Pulmonary artery endothelial cell (primary cell): ENCODE measurements at regions not wholly inside any gene's neighbourhood (a gene's known extent, or its start where the extent isn't known, plus 50 kb on each side); places are given as distances from the start of the nearest gene placed in this dataset.

ENCODE experiments used
- DNase-seq: peaks from one replicate; pipeline ENCODE4 v3.0.0-alpha.2; 2011; ENCODE audit warnings: low read depth, low spot score

DNA sequence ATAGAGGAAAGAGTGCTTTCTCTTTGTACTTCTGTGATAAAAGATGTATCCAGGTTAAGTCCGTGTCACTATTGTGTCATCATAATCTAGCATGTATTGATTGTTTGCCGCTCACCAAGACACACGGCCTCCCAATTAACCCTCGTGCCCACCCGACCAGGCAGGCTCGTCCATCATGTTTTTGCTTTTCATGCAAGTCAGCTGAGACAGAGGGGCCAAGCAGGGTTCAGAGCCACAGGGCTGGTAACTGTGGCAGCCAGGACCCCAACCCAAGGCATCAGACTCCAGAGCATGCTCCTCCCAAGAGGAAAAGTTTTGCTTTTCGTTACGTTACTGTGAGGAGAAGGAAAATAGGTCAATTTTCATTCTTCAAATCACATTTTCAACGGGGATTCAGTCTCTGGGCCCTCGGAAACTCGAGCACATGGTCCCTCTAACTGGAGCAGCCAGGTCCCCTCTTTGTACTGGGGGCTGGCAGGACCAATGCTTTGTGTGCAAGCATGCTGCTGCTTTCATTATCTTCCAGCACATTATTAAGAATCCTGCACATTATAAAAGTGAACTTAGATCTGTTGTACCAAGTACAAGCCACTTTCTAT is 161.1 kb upstream of the TOPAZ1 start:
- DNase-seq = no peak

DNA sequence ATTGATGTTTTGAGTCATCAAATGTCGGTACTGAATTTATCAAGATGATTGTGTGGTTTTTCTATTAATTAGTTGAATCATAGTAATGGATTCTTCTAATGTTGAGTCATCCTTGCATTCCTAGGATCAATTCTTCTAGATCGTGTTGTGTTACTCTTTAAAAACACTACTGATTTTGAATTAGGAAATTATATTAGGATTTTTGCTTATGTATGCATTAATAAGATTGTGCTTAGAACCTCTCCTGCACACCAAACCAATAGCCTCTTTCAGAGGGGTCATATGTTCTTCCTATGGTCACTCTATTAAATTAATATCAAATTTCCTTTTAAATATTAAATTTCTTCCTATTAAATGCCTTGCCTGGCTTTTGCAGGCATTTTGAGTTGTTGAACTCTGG is 151.7 kb upstream of the TOPAZ1 start:
- no peak for DNase-seq

DNA sequence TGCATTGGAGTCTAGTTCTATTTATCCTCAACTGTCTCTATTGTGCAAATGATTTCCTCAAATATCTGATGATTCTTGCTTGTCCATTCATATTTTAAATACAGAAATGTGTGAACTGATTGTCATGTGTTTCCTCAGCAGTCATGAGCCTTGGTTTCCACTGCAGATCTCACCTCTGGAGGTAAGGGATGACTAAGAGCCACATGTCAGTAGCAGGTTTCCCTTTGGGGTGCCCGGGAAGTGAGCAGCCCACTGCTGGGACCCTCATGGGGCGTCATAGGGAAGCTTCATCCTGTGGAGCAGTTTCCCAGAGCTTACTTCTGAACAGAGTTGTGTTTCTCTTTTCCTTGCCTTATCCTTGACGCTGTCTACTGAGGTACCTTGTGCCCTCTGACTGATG is 149.2 kb upstream of the TOPAZ1 start:
- DNase-seq = no peak

DNA sequence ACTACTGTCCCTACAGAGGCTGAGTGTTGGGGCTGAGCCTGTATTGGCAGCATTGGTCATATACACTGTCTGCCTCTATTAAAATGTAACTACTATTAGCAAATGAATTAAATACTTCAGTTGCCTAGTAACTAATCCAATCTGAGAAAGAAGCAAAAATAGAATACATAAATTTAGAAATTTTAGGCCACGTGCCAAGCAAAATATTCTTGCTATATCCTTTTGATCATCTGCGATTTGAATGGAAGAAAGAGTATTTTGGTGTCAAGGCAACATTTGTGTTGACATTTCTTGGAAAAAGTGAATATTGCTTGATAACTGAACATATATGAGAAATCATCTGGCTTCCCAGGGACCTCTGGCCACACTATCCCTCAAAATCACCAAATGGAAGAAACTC is 148.2 kb upstream of the TOPAZ1 start:
- no peak for DNase-seq

DNA sequence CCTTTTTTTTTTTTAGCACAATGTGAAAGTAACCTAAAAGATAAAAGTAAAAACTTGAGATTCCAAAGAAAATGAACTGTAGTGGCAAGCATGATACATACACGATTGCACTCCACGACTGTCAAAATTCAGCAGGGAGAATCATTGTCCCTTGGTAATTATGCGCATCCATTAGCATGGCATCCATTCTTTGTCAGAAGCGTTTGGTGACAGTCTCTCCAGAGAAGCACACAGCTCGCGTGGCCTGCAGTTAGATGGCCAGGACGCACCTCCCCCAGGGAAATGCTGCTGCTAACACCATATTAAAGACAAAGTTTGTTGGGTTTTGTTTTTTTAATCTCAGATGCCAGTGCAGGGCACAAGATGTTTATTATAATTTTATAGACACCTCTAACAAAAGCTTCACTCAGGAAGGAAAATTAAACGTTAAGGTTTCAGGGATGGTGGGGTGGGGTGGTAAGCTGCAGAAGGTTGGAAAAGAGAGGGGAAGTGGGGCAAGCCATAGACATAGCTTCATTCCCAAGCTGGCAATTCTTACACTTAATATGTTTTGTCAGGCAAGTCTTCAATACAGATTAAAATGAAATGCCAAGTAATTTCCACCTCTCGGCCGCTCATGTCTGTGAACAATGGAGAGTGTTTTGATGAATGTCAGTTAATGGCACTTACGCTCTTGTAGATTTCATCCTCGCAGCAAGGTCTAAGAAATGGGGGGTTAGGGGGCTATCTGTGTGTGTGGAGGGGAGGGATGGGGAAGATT is 142.8 kb upstream of the TOPAZ1 start:
- no peak for DNase-seq

DNA sequence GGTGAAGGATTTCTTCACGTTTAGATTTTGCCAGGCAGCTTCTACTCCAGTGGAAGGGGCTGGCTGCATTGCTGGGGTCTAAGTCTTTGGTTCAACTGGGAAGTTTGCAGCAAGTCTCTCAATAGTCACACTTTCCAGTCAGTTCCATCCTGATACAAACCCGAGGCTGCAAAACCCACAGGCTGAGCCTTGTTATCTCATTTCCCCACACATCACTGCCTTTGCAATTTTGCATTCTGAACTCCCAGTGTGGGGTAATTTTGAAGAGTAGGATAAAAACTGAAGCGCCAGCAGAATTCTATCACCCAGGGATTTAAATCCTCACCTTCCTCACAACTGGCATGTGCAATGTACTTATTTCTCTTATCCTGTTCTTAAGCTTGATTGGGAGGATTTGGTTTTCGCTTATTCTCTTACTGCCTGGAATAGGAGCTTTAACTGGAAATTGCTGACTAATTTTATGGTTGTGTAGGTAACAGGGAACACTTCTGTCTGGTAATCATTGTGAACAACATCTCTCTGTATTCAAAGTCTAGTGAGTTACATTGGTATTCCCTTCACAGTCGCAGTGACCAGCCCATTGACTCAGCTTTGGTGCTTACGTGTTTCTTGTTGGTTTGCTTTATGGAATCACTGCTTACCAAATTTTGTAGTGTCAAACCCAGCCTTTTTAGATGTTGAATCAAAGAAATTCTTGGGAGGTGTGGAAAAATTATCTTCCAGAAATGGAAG is 142.0 kb upstream of the TOPAZ1 start:
- no peak for DNase-seq

DNA sequence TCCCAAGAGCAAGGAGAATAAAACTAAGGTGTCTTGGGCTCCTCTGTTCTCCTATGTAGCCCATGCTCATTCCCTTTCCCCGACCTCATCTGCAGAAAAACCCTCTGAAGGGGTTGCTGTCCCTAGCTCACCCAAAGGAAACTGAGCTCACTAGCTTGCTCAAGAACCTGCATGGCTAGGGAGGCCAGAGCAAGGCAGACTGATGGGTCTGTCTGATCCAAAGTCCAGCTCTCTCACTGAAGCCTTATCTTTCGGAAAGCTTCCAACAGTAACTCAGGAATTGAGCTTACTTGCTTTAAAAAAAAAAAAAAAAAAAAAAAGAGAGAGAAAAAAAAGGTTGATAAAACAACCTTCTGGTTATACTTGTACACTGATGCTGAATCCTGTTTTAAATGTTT is 141.4 kb upstream of the TOPAZ1 start:
- DNase-seq = no peak

DNA sequence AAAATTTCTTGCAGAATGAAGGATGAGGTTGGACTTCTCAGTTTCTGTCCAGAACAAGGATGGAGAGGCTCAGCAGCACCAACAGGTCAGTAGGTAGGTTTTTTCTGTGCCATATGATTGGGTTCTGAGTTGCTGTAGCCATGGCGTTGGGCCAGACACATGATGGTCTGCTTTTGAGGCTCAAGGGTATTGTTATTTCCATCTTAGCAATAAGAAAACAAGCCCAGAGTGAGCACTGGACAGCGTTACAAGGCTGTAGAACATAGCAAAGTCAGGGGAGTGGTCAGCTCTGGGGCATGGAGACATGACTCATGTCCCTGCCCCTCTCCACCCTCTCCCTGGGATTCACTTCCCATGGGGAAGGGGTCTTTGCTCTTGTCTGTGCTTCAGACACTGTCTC is 137.6 kb upstream of the TOPAZ1 start:
- no peak for DNase-seq

DNA sequence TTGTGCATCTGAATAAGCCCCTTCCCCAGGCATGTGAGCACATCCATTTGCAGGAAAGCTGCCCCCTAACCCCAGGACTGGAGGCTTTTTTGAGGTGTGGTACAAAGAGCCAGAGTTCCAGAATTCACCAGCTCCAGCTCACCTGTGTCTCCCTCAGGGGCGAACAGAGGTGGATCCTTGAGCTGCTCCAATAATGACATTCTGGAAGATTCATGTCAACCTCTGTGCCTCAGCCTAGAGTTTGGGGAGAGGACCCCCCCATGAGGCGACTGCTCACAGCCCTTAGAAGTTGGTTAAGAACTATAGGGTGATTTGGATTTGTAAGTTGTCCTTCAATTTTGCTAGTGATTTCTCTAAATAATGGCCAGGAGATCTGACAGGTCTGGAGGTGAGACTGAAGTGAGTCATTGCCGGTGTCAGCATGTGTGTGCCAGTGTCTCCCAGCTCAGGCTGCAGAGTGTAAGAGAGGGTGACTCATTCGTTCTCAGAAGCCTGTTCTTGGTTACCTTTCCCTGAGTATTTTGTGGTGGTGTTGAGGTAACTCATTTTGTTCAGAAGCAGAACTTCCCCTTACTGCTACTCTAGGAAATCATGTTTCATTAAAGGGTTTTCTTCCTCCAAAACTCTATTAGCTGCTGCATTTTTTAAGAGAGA is 136.9 kb upstream of the TOPAZ1 start:
- DNase-seq = no peak

DNA sequence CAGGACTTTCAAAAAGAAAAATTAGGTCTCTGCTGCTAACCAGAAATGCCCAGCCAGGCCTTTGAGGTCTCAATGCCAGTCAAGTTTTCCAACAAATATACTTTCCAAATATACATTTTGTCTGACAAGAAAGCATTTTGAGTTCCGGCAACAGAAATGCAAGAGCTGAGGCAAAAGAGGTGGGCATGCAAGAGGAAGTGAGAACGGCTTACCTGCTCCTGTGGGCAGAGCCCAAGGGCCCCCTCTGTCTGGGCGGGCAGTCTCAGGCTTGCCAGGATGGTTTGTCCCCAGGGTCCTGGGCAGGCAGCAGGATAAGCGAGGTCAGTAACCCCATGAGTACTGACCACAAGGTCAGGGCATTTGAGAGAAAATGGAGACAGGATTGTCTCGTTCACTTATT is 136.1 kb upstream of the TOPAZ1 start:
- no peak for DNase-seq

DNA sequence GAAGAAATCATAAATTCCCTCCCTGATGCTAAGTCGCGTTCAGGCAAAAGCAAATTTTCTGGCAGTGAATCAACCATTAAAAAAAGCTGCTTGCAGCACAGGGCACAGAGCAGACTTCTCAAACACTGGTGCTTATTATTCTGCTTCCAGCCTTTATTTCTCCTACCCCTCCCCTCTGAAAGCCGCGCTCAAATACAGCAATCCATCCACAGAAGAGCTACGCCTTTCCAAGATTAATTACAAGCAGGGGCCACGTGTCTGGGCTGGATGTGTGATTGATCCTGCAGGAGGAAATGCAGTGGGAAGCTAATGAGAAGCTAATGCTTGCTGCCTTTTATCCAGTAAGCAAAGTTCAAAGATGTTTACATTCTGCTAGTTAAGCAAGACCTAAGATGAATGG is 134.9 kb upstream of the TOPAZ1 start:
- no peak for DNase-seq

DNA sequence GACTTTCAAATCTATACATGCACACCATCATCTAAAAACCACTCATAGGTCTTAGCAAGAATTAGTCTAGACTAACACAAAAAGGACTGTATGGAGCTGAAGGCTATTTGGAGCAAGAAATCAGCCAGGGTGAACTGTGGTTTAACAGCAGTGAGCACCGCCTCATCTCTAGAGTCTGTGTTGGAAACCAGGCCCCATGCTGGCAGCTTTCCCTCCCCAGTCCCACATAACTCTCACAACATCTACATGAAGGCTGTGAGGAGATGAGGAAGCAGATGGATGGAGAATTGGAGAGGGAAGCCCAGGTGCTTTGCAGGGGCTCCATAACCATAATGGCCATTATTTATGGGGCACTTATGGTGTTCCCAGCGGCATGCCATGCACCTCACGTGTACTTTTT is 133.2 kb upstream of the TOPAZ1 start:
- no peak for DNase-seq

DNA sequence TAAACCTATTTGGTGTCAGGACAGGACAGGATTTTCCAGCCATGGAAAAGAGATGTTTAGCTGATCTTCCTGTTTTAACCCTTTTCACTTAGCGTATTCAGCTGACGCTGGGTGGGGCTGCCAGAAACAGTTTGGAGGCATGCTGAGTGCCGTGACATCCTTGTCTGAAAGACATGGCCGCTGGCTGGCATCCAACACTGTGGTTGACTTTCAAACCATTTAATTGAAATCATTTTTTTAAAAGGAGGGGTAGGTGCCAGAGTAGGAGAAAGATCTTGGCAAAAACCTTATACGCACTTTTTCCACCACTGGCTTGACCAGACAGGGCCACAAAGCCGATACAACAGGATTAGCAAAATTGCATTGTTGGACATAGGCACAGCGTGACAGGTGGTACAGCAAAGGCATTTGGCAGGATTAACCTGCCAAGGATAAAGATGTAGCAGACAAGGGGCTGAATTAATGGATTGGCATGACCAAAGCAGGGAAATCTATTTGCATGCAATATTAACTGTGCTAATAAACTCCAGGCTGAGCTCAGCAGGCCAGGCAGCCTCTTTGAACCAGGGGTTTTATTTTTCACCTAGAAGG is 131.8 kb upstream of the TOPAZ1 start:
- DNase-seq = no peak

DNA sequence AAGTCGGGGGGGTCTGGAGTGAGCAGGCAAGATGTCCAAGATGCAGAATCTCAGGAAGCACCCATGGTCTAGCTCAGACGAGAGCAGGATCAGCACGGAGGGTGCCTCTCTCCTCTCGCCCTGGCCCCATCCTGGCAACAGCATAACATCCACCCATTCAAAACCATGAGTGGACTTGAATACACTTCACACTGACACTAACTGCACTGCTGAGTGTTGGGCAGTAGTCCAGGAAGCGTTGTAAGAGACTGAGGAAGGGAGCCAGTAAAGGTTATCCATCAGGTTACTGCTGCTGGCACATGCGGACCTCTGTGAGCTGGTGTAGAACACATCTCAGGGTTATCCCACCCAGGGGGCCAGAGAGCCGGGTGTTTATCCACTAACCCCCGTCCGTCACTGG is 131.0 kb upstream of the TOPAZ1 start:
- DNase-seq = no peak

DNA sequence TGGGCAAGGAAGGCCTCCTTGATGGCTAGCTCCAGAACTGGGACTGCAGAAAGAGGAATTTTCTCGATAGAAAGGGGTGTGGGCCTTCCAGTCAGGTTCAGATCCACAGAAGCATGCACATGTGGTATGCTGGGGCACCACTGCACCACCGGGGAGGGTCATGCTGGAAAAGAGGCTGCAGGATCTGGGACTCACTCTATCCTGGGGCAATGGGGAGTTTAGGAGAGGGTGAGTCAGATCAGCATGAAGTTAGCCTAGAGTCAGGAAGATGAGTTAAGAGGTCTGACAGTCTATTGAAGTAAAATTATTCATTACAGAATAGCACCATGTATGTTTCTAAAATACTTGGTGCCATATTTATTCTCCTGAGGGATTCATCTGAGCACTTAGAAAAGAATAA is 130.2 kb upstream of the TOPAZ1 start:
- no peak for DNase-seq

DNA sequence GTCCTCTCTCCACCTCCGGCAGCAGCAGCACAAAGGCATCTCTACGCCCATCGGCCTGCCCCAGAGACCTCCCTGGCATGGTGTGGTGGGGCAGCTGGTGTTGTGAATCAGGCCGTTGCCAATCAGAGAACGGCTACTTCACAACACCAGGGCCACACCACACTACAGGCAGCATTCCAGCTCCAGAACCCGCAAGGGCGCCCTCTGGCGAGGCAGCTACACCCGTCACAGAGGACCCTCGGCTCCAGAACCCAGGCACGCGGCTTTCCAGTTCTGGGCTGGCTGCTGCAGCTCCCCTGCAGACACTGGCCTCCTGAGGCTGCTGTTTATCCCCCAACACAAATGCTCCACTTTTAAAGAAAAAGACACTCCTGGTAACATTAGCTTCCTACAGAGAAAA is 127.5 kb upstream of the TOPAZ1 start:
- DNase-seq = peak; percentile 4

DNA sequence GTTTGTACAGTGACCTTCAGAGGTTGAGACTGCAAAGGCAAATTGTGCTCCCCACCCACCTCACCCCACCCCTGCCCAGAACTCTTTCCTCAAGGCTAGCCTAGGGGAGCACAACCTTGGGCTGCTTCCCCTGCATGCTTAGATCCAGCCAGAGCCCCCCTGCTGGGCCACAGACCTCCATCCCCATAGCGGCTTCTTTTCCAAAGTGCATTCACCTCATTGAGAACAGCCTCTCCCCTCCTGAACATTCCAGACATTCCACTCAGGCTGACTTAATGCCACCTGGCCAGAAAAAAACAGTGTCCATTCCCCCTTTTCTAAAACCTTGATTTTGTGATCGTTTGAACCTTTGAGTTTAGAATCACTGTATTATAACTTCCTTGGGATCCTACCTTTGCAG is 124.4 kb upstream of the TOPAZ1 start:
- no peak for DNase-seq

DNA sequence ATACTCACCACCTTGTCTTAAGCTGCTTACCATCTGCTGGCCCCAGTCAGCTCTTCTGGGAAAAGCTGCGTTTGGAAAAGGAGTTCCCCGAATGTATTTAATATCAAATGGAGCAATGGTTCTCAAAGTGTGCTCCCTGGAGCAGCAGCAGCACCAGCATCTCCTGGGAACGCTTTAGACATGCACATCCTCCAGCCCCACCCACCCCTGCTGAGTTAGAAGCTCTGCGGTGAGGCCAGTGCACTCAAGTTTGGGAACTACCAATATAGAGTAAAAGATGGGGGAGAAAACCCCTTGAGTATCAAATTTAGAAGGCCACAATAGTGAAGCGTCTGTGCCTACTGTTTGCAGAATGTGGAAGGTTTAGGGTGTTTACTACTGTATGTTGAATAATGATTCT is 124.0 kb upstream of the TOPAZ1 start:
- DNase-seq = no peak

DNA sequence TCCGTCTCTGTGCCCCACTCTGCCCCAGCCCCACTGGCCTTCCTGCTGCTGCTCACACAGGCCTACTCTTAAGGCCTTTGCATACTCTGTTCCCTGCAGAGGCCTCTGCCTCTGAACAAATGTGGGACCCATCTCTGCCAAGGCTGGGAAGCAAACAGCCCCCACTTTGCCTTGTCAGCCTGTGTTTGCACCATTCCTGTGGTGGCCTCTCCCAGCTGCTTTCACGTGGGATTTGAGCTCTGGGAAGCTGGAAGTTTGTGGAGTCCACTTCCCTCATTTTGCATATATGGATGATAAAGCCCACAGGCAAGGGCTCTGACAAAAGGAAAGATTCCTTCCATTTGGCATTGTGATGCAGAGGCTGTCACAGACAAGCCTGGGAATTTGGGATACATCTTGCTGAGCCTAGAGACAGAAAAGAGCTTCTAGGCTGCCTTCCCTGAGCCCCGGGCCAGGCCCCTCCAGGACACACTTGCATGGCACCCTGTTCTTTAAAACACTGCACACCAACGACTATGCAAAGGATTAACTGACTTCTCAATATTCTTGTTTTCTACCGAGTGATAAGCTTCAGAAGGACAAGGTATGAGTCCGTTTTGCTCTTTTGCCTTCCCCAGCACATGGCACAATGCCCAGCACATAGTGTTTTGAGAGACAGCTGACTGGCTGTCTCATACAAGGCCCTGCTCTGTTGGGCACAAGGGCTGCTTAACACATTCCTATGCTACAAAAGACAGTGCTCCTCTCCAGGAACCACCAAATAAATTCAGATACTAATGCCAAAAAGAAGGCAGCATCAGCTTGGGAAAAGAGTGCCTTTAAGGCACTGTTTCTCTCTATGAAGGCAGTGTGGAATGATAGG is 120.7 kb upstream of the TOPAZ1 start:
- DNase-seq = no peak

DNA sequence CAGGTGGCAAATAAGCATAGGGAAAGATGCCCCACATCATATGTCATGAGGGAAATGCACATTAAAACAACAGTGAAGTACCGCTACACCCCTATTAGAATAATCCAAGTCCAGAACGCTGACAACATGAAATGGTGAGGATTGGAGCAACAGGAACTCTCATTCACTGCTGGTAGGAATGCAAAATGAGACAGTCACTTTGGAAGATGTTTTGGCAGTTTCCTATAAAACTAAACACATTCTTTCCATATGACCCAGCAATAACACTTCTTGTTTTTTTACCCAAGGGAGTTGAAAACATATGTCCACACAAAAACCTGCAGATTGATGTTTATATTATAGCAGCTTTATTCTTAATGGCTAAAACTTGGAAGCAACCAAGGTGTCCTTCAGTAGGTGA is 116.4 kb upstream of the TOPAZ1 start:
- DNase-seq = no peak

DNA sequence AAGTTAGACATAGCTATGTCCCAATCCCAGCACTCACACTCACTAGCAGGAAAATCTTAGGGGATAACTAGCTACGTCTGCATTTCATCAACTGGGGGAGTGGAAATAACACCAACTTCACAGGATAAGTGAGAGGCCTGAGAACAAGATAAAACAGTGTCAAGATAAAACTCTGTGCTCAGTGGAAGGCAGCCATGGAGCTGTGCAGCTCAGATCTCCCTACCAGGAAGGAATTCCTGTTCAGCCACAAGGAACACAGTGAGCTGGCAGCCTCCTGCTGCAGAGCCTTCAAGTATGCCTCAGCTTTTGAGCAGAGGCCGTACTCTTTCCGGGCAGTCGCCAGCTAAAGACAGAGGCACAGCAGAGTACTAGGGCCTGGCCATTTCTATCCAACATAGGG is 115.8 kb upstream of the TOPAZ1 start:
- no peak for DNase-seq
